Psoas muscle (tissue), 7 donors: ENCODE measurements at regions not wholly inside any gene's neighbourhood (a gene's known extent, or its start where the extent isn't known, plus 50 kb on each side); places are given as distances from the start of the nearest gene placed in this dataset.

Experiments used
- ATAC-seq, 4 donors: fragments of 200-7000 bp; cut with Tn5 transposase; one replicate each; pipeline ENCODE4 v1.9.1; 2020; ENCODE audit warnings: moderate library complexity in 3 of 4, mild to moderate bottlenecking in 2 of 4
- DNase-seq, 2 donors: peaks; one replicate each; pipeline ENCODE4 v3.0.0-alpha.2; 2020
- H3K27ac ChIP-seq: fragments of 200-600 bp; one replicate; pipeline ENCODE4 v1.8.0; 2022
- H3K27me3 ChIP-seq, 3 donors: fragments of 200-600 bp in 1 of 3; one replicate each; pipeline versions ENCODE4 v1.6.1 to v1.8.0; 2013 to 2022; ENCODE audit warnings: low read length in 2 of 3, mild to moderate bottlenecking in 2 of 3, moderate library complexity in 1 of 3; ENCODE audit not compliant: insufficient read depth in 3 of 3
- H3K36me3 ChIP-seq, 2 donors: fragments of 200-600 bp in 1 of 2; one replicate each; pipeline versions ENCODE4 v1.6.1 to v1.8.0; 2013 to 2022; ENCODE audit warnings: low read depth in 1 of 2, mild to moderate bottlenecking in 1 of 2, moderate library complexity in 1 of 2; ENCODE audit not compliant: insufficient read depth in 1 of 2
- H3K4me1 ChIP-seq: fragments of 200-600 bp; one replicate; pipeline ENCODE4 v1.8.0; 2022
- H3K4me3 ChIP-seq: fragments of 200-600 bp; one replicate; pipeline ENCODE4 v1.8.0; 2022; ENCODE audit warnings: mild to moderate bottlenecking
- H3K9me3 ChIP-seq: fragments of 200-600 bp; one replicate; pipeline ENCODE4 v1.8.0; 2022
- WGBS, 3 donors: extraction: QIAGEN DNeasy Blood & Tissue Kit; methylation state at CpG; one replicate each; pipeline versions ENCODE4 v1.1.6 to v1.1.7; 2013; 5-methylcytosine and 5-hydroxymethylcytosine counted together
- intact Hi-C, 2 donors: fragments of 100-400 bp; cut with DNase I; formaldehyde crosslinking; loops; one replicate each; pipeline versions ENCODE4 v1.11.0 to v1.14.2; 2022
- TF ChIP-seq, protein P1 (sequence below): fragments of 200-600 bp; IDR thresholded peaks from one replicate; pipeline ENCODE4 v1.8.0; 2022; ENCODE audit warnings: antibody characterized with exemption
- donor health status: healthy with polysubstance abuse.
- donor health status: DM: no; HTN: no; CAD: no; lungs with moderate emphysema.
- donor health status: Bipolar disorder and iron deficiency.
- donor health status: healthy.
- donor health status: DM: yes; HTN: yes; CAD: no.
- donor health status: DM: no; HTN: no; CAD: no.
- donor health status: DM: yes; HTN: yes; CAD: no.

DNA sequence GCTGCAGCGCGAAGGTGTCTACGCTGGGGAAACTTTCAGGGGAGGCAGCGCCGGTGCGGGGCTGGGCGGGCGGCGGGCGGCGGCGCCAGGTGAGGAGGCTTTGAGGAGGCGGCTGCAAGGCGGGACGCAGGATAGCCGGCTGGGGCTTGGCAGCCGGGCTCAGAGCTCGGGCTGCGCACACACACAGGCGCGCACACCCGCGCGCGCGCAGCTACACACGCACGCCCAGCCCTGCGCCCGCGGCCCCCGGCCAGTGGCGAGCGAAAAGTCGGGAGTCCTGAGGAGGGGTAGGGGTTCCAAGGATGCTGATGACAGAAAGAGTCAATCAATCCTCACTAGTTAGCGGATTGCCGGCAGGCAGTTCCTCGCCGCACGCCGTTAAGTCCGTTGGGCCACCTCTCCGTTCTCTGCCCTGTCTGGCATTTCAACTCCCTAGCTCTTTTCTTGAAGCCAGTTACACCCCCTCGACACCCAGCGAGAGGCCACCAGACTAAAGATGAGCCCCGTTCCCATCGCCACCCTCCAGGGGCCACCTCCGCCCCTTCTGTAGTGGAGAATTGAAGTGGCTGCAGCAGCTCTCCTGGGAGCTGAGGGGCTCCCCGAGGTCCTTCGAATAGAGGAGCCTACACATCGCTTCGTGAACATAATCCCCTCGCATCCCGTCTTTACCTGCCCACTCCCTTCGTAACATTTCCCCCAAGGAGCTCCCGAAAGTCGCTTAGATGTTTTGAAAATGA is 1640.3 kb upstream of the C9orf72 start, which contains the start of gene LINGO2:
TSS of gene LINGO2 (minus strand) at position 185 of the 737 bp plus-strand sequence.
- Histone ChIP-seq H3K27me3 (peaks cover 0 to 53% (median 18%) of the 10 kb centered on the region in 3 donors), H3K4me1 (no peaks in the 10 kb centered on the region), H3K36me3 (no peaks in the 10 kb centered on the region), H3K4me3 (peak within 1 kb of the TSS; percentile 36), H3K9me3 (no peaks in the 10 kb centered on the region), H3K27ac (no peak within 1 kb of the TSS)
- WGBS, 3 donors: 0 to 1% (median 1%) methylated on average over 52 to 57 of the region's 57 CpGs
- ATAC-seq (no peak), DNase-seq (peak in 1 of 2 donors; percentile 34)
- intact Hi-C loops: no loop called here
- TF ChIP-seq, protein P1, sequence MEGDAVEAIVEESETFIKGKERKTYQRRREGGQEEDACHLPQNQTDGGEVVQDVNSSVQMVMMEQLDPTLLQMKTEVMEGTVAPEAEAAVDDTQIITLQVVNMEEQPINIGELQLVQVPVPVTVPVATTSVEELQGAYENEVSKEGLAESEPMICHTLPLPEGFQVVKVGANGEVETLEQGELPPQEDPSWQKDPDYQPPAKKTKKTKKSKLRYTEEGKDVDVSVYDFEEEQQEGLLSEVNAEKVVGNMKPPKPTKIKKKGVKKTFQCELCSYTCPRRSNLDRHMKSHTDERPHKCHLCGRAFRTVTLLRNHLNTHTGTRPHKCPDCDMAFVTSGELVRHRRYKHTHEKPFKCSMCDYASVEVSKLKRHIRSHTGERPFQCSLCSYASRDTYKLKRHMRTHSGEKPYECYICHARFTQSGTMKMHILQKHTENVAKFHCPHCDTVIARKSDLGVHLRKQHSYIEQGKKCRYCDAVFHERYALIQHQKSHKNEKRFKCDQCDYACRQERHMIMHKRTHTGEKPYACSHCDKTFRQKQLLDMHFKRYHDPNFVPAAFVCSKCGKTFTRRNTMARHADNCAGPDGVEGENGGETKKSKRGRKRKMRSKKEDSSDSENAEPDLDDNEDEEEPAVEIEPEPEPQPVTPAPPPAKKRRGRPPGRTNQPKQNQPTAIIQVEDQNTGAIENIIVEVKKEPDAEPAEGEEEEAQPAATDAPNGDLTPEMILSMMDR: no peak

- ATAC-seq (no peak), DNase-seq (peak in 1 of 2 donors; percentile 8)
- H3K9me3 ChIP-seq: no peaks in the 10 kb centered on the region
- peaks cover 0 to 53% (median 18%) of the 10 kb centered on the region in 3 donors for H3K27me3 ChIP-seq
- no peaks in the 10 kb centered on the region for H3K36me3 ChIP-seq
- WGBS, 3 donors: 1% methylated on average over 18 of the region's 18 CpGs
- no peak overlapping the region for H3K4me3 ChIP-seq
- no peaks in the 10 kb centered on the region for H3K4me1 ChIP-seq
- no peak overlapping the region for H3K27ac ChIP-seq
- intact Hi-C loops: no loop called here
- TF ChIP-seq, protein P1: no peak
Measured at GRCh38 chr9:29214154-29214689, 1640.9 kb upstream of the C9orf72 start.

- whole genome bisulfite sequencing, 3 donors: 1 to 2% (median 2%) methylated on average over 31 of the region's 31 CpGs
- Histone ChIP-seq H3K4me1 (no peaks in the 10 kb centered on the region), H3K4me3 (no peak overlapping the region), H3K36me3 (no peaks in the 10 kb centered on the region), H3K27me3 (peaks cover 0 to 53% (median 18%) of the 10 kb centered on the region in 3 donors), H3K9me3 (no peaks in the 10 kb centered on the region), H3K27ac (no peak overlapping the region)
- TF ChIP-seq, protein P1: no peak
- ATAC-seq: no peak
- DNase-seq: peak in 1 of 2 donors; percentile 28
- intact Hi-C loops: no loop called here
Measured at GRCh38 chr9:29214690-29215253, 1641.5 kb upstream of the C9orf72 start.

GRCh38 chr9:29217966-29218365 is 1644.7 kb upstream of the C9orf72 start:
- no peaks in the 10 kb centered on the region for H3K9me3 ChIP-seq
- no peak for DNase-seq
- no peak for ATAC-seq
- no peak overlapping the region for H3K4me3 ChIP-seq
- H3K27ac ChIP-seq: no peak overlapping the region
- TF ChIP-seq, protein P1: no peak
- peaks cover 0 to 33% (median 15%) of the 10 kb centered on the region in 3 donors for H3K27me3 ChIP-seq
- H3K4me1 ChIP-seq: no peaks in the 10 kb centered on the region
- no peaks in the 10 kb centered on the region for H3K36me3 ChIP-seq
- intact Hi-C loops: no loop called here
- WGBS, 3 donors: 34 to 36% (median 36%) methylated on average over 1 of the region's 1 CpG
